SKM-1 treated with dmso at 0.1 percent for 144 hours (cell line): ENCODE measurements at regions not wholly inside any gene's neighbourhood (a gene's known extent, or its start where the extent isn't known, plus 50 kb on each side); places are given as distances from the start of the nearest gene placed in this dataset.
"Not testable (repeated sequence)": the region's sequence is repeated elsewhere in the genome, so short reads cannot be mapped to it uniquely, and the experiment has no call there.

Source experiments
- DNase-seq: peaks from one replicate; lab custom pipeline; 2025; ENCODE audit not compliant: unreplicated experiment; lab: John Stamatoyannopoulos, UW

GRCh38 chr20:19112828-19113227, 99.6 kb upstream of the SLC24A3 start:
- DNase-seq: no peak

- no peak for DNase-seq
Observed at GRCh38 chr20:19113343-19113930, 99.0 kb upstream of the SLC24A3 start.

- no peak for DNase-seq
Observed at GRCh38 chr20:19114410-19114809, 98.0 kb upstream of the SLC24A3 start.

GRCh38 chr20:19115581-19115980, 96.9 kb upstream of the SLC24A3 start:
- no peak for DNase-seq

GRCh38 chr20:19120011-19120410, 92.4 kb upstream of the SLC24A3 start:
- DNase-seq: no peak

GRCh38 chr20:19120569-19120968, 91.9 kb upstream of the SLC24A3 start:
- no peak for DNase-seq

GRCh38 chr20:19121463-19121862, 91.0 kb upstream of the SLC24A3 start:
- no peak for DNase-seq

GRCh38 chr20:19121916-19122315, 90.5 kb upstream of the SLC24A3 start:
- no peak for DNase-seq

GRCh38 chr20:19122395-19122794, 90.0 kb upstream of the SLC24A3 start:
- no peak for DNase-seq

- no peak for DNase-seq
Observed at GRCh38 chr20:19125508-19125907, 86.9 kb upstream of the SLC24A3 start.

GRCh38 chr20:19129306-19129705, 83.1 kb upstream of the SLC24A3 start:
- DNase-seq: no peak

- no peak for DNase-seq
Observed at GRCh38 chr20:19129976-19130612, 82.3 kb upstream of the SLC24A3 start.

GRCh38 chr20:19130613-19130984, 81.8 kb upstream of the SLC24A3 start:
- DNase-seq: no peak

- no peak for DNase-seq
Observed at GRCh38 chr20:19137641-19138040, 74.8 kb upstream of the SLC24A3 start.

GRCh38 chr20:19138758-19139157, 73.7 kb upstream of the SLC24A3 start:
- no peak for DNase-seq

GRCh38 chr20:19139584-19139983, 72.9 kb upstream of the SLC24A3 start:
- not testable (repeated sequence) for DNase-seq

GRCh38 chr20:19141998-19142397, 70.4 kb upstream of the SLC24A3 start:
- no peak for DNase-seq

GRCh38 chr20:19143890-19144289, 68.6 kb upstream of the SLC24A3 start:
- DNase-seq: no peak

- no peak for DNase-seq
Observed at GRCh38 chr20:19161336-19161735, 51.1 kb upstream of the SLC24A3 start.
